Medulla oblongata (tissue), 1 donor: ENCODE measurements at regions not wholly inside any gene's neighbourhood (a gene's known extent, or its start where the extent isn't known, plus 50 kb on each side); places are given as distances from the start of the nearest gene placed in this dataset.

ENCODE experiments used
- DNase-seq: peaks from one replicate; pipeline ENCODE4 v3.0.0-alpha.2; 2015; ENCODE audit errors: extremely low spot score

GRCh38 chr13:91200486-91200885, 147.0 kb upstream of the MIR17HG start:
- no peak for DNase-seq

DNA sequence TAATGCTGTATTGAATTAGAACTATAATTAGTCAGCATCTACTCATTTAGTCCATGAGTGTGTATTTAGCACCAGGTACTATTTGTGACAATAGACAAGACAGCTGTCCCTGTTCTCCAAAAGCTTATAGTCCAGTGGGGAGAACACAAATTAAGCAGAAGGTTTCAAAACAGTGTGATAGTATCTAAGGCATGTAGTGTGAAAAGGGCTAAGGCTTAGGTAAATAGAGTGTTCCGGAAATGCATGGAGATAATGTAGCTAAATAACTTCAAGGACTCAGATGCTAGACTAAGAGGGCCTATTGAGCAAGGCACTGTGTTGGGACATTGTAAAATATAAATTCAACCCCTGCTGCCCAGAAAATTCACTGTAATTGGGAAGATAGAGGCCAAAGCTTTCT, 144.1 kb upstream of the MIR17HG start:
- no peak for DNase-seq

- no peak for DNase-seq
These were observed 140.2 kb upstream of the MIR17HG start for GRCh38 chr13:91207261-91207660.

- DNase-seq: no peak
These were observed 136.0 kb upstream of the MIR17HG start for GRCh38 chr13:91211510-91211909.

DNA sequence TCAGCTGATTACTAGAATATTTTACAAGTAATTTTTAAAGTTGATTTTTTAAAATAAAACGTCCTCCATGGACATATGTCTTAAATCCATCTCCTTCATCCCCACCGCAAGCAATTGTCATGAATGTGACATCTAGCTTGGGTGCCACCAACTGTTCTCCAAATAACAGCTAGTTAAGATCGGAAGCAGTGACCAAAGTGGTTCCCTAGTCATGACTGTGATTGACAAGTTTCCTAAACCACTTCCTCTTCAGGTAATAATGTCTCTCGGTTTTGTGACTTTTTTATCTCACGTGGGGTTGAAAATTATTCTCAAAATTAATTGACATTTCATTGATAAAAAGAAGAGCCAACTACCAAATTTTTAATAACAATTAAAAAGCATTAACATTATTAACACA, 135.3 kb upstream of the MIR17HG start:
- no peak for DNase-seq

GRCh38 chr13:91214031-91214430, 133.5 kb upstream of the MIR17HG start:
- no peak for DNase-seq

DNA sequence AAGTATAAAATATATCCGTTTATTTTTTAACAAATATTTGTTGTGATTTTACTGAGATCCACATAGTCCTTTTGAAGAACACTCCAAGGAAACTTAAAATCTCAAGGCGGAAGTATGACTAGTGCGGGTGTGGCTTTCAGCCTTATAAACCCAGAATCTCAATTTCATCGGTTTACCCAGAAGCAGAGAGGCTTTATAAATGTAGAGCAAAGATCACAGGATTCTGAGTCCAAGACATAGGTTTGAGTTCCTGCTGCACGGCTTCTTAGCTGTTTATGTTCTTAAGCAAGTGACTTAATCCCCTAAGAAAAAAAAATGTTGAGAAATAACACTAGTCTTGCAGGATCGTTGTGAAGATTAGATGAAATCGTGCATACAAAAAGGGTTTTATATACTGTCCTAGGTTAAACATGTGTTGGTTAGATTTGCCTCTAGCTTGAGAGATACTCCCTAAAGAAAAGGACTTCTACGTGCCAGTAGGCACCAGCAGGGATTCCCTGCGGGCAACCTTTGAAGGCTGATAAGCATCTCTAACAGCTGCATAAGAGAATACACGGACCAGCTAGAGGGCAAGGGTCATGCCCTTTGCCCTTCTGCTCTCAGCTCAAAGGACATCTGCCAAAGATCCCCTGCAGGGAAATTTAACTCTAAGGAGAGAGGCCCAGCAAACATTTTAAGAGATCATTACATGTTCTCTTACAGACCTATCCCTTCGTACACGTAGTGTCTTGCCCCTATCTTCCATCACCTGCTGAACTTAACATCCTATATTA, 130.4 kb upstream of the MIR17HG start:
- DNase-seq: no peak

DNA sequence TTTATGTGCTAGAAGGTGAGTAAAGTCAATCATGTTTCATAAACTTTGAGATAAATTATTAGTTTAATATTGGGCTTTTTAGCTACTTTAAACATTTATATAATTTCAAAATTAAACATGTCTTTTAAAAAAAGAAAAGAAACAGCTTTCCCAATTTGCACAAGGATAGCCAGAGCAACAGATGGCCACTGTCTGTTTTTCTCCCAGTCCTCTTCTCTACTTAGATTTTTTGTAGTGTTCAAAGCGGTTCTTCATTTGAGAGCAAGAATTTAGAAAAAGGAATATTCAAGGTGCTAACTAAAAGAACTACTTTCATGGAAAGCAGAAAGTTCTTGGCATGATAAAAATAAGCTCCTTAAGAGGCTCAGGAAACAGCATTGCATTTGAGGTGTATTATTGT, 128.3 kb upstream of the MIR17HG start:
- DNase-seq: no peak

DNA sequence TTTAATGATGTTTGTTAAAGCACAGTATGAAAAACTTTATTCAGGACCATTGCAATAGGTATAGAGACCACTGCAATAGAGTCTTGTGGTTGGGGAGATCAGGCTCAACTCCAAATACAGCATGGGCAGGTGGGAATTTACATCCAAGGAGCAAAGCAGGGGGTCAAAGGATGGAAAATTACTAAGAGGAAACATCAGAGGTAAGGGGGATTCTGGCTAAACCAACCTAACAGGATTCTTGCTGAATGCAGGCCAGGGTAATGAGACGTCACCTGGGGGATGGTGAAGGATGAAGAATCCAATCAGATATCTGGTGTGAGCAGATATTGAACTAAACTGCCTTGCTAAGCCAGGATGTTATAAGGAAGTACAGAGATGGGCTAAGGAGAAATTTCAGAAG, 126.6 kb upstream of the MIR17HG start:
- no peak for DNase-seq

DNA sequence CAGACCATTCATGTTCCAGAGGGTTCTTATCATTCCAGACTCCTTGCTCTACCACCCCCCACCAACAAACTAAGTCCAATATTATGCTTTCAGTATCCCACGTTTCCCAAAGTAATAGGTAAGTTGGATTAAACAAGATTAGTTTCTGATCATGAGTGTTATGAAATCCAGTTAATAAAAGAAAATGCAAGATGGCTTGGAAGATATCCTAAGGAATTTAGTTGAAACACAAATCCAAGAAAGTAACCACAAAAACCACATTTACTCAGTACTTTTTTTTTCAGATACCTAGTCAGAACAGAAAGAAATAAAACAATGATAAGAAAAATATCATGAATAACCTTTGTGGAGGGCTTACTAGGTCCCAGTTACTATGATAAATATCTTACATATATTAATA, 119.4 kb upstream of the MIR17HG start:
- no peak for DNase-seq

GRCh38 chr13:91228940-91229339, 118.5 kb upstream of the MIR17HG start:
- no peak for DNase-seq

- DNase-seq: no peak
These were observed 114.8 kb upstream of the MIR17HG start for GRCh38 chr13:91232716-91233115.

- no peak for DNase-seq
These were observed 114.2 kb upstream of the MIR17HG start for GRCh38 chr13:91233291-91233690.

GRCh38 chr13:91236182-91236581, 111.3 kb upstream of the MIR17HG start:
- no peak for DNase-seq

GRCh38 chr13:91236921-91237320, 110.6 kb upstream of the MIR17HG start:
- DNase-seq: no peak

DNA sequence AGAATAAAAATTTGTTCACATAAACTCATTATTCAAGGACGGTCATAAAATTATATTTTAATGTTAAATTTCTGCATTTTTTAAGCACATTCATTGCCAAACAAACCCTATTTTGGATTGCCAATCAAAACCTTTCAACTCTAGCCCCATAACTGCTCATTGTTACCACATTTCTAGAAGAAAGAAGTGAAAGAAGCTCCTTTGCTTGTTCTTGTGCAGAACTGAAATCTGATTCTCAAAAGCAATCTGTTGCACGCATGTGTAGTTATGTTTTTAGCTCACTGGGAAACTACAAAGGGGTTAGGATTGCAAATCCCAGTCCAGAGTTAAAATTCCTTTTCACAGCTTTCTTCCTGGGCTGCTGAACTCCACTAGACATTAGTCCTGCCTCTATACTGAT, 109.5 kb upstream of the MIR17HG start:
- no peak for DNase-seq

DNA sequence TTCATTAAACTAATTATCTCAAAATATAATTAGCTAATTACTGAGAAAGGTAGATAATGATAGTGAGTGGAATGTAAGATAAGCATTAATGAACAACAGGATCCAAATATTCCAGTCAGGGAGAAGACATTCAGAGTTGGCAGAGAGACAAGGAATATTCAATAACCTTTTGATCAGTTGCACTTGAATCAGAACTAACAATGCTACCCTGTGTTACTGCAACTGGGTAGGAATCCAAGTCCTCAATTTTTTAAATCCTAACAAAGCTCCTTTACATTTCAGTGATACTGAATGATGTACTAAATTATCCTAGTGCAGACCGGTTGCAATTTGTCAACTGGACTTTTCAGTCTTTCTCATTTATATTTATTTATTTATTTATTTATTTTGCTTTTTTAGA, 107.1 kb upstream of the MIR17HG start:
- DNase-seq: peak; percentile 5

DNA sequence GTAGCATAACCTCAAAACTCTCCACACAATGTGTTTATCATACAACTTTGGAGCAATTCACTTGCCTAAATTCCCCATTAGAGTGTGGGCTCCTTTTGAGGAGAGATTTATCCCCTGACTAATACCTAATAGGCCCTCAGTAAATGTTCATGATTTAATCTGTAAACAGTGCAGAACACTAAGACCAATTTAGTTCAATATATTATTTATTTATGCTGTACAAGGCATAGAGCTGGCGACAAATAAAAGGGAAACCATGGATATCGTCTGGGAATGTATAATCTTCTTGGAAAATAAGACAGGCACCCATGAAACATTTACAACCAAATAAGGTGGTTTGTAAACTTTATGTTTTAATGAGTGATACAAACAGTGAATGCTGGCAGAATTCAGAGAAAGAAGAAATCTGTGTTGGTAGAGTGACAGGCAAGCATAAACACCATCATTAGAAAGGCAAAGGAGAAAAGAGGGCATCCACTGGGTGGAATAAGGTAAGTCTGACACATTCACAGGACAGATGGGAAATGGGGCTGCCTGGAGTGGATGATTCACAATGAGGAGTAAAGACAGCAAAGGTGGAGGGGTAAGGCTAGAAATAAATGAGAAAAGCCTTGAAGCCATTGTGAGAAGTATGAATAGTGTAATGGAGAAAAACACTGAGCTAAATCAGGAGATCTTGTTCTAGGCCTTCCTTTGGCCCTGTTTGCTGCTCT, 106.1 kb upstream of the MIR17HG start:
- no peak for DNase-seq

- DNase-seq: no peak
These were observed 104.8 kb upstream of the MIR17HG start for GRCh38 chr13:91242652-91243051.

GRCh38 chr13:91245288-91245687, 102.2 kb upstream of the MIR17HG start:
- no peak for DNase-seq

GRCh38 chr13:91247768-91248167, 99.7 kb upstream of the MIR17HG start:
- no peak for DNase-seq

DNA sequence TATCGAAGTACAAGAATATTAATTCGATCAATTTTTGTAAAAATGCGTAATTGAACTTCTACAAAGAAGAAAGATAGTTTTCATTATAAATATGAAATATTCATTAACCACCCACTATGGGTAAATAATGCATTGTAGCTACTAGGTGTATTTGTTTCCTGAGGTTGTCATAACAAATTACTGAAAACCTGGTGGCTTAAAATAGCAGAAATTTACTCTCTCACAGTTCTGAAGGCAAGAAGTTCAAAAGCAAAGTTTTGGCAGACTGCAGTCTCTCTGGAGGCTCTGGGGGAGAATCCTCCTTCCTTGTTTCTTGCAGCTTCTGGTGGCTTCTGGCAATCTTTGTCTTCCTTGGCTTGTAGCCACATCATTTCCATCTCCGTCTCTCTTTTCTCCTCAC, 99.2 kb upstream of the MIR17HG start:
- no peak for DNase-seq

GRCh38 chr13:91249370-91249769, 98.1 kb upstream of the MIR17HG start:
- DNase-seq: no peak

DNA sequence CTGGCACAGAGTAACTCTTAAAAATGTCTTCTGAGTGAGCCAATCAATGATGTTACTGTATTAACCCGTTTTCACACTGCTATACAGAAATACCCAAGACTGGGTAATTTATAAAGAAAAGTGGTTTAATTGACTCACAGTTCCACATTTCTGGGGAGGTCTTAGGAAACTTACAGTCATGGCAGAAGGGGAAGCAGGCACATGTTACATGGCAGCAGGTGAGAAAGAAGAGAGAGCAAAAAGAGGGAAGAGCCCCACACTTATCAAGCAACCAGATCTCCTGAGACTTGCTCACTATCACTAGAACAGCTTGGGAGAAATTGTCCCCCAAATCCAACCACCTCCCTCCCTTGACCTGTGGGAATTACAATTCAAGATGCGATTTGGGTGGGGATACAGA, 97.6 kb upstream of the MIR17HG start:
- DNase-seq: no peak
